KG1 (cell line): ENCODE measurements at regions not wholly inside any gene's neighbourhood (a gene's known extent, or its start where the extent isn't known, plus 50 kb on each side); places are given as distances from the start of the nearest gene placed in this dataset.

ENCODE experiments used
- DNase-seq: peaks from one replicate; lab custom pipeline; 2025; lab: John Stamatoyannopoulos, UW

GRCh38 chr1:95370691-95371562, 136.9 kb downstream of the RWDD3 start:
- no peak for DNase-seq

- no peak for DNase-seq
These were observed 137.8 kb downstream of the RWDD3 start for GRCh38 chr1:95371666-95372282.

GRCh38 chr1:95375174-95375573, 141.2 kb downstream of the RWDD3 start:
- no peak for DNase-seq

- DNase-seq: no peak
These were observed 146.9 kb downstream of the RWDD3 start for GRCh38 chr1:95380909-95381308.

GRCh38 chr1:95382000-95382786, 148.2 kb downstream of the RWDD3 start:
- no peak for DNase-seq

- DNase-seq: no peak
These were observed 149.1 kb downstream of the RWDD3 start for GRCh38 chr1:95383111-95383510.

- no peak for DNase-seq
These were observed 150.6 kb downstream of the RWDD3 start for GRCh38 chr1:95384567-95384966.

- DNase-seq: no peak
These were observed 152.4 kb downstream of the RWDD3 start for GRCh38 chr1:95386371-95386770.

- no peak for DNase-seq
These were observed 152.9 kb downstream of the RWDD3 start for GRCh38 chr1:95386915-95387314.

- DNase-seq: no peak
These were observed 154.0 kb downstream of the RWDD3 start for GRCh38 chr1:95388031-95388430.

- DNase-seq: no peak
These were observed 159.4 kb downstream of the RWDD3 start for GRCh38 chr1:95393434-95393833.

- no peak for DNase-seq
These were observed 162.5 kb downstream of the RWDD3 start for GRCh38 chr1:95396557-95396956.

- no peak for DNase-seq
These were observed 168.8 kb downstream of the RWDD3 start for GRCh38 chr1:95402780-95403179.

- DNase-seq: no peak
These were observed 172.3 kb downstream of the RWDD3 start for GRCh38 chr1:95406279-95406678.

- DNase-seq: no peak
These were observed 173.3 kb downstream of the RWDD3 start for GRCh38 chr1:95407131-95407885.

- no peak for DNase-seq
These were observed 173.9 kb downstream of the RWDD3 start for GRCh38 chr1:95407886-95408291.

- DNase-seq: no peak
These were observed 174.6 kb downstream of the RWDD3 start for GRCh38 chr1:95408507-95409136.

GRCh38 chr1:95409276-95409675, 175.3 kb downstream of the RWDD3 start:
- DNase-seq: no peak

- no peak for DNase-seq
These were observed 175.9 kb downstream of the RWDD3 start for GRCh38 chr1:95409901-95410300.

GRCh38 chr1:95415146-95415545, 181.1 kb downstream of the RWDD3 start:
- no peak for DNase-seq

GRCh38 chr1:95426772-95427171, 192.8 kb downstream of the RWDD3 start:
- no peak for DNase-seq

GRCh38 chr1:95427525-95427924, 193.5 kb downstream of the RWDD3 start:
- DNase-seq: no peak
